ENCODE measurements at regions not wholly inside any gene's neighbourhood (a gene's known extent, or its start where the extent isn't known, plus 50 kb on each side); places are given as distances from the start of the nearest gene placed in this dataset.

- no peak overlapping the region for H2AFZ ChIP-seq (ENCODE audit: low read depth, low read length, severe bottlenecking)
- no peaks in the 10 kb centered on the region for H3K27me3 ChIP-seq (ENCODE audit: low read length)
- no peak overlapping the region for H3K4me2 ChIP-seq (ENCODE audit: low read depth, low read length, poor library complexity, severe bottlenecking)
- TF ChIP-seq EZH2phosphoT487 (conservative IDR thresholded peaks at IDR 0.05; ENCODE audit: low read length) (no peak), CTCF (IDR thresholded peaks at IDR 0.05; ENCODE audit: insufficient read depth, low read length, poor library complexity, severe bottlenecking) (no peak)
- H3K27ac ChIP-seq (ENCODE audit: low read depth, low read length): no peak overlapping the region
- no peaks in the 10 kb centered on the region for H3K79me2 ChIP-seq (ENCODE audit: insufficient read depth, low read length)
- H3K9me3 ChIP-seq (ENCODE audit: insufficient read depth, low read length): no peaks in the 10 kb centered on the region
- H4K20me1 ChIP-seq (ENCODE audit: low read depth, low read length): no peaks in the 10 kb centered on the region
- H3K36me3 ChIP-seq (ENCODE audit: low read length): no peaks in the 10 kb centered on the region
- no peaks in the 10 kb centered on the region for H3F3A ChIP-seq (ENCODE audit: insufficient read depth)
- no peaks in the 10 kb centered on the region for H3K9me2 ChIP-seq (replicated peaks; ENCODE audit: insufficient read depth, low read length)
- no peak overlapping the region for H3K4me3 ChIP-seq (ENCODE audit: insufficient read depth, low read length, poor library complexity, severe bottlenecking)
- H3K9ac ChIP-seq (ENCODE audit: low read length): no peak overlapping the region
These were observed 156.4 kb upstream of the PDE10A start for GRCh38 chr6:165819394-165819793.

- no peaks in the 10 kb centered on the region for H3K9me3 ChIP-seq (ENCODE audit: insufficient read depth, low read length)
- no peaks in the 10 kb centered on the region for H3K27me3 ChIP-seq (ENCODE audit: low read length)
- no peaks in the 10 kb centered on the region for H3K9me2 ChIP-seq (replicated peaks; ENCODE audit: insufficient read depth, low read length)
- no peak overlapping the region for H3K4me2 ChIP-seq (ENCODE audit: low read depth, low read length, poor library complexity, severe bottlenecking)
- H3K9ac ChIP-seq (ENCODE audit: low read length): no peak overlapping the region
- no peaks in the 10 kb centered on the region for H3F3A ChIP-seq (ENCODE audit: insufficient read depth)
- H3K4me3 ChIP-seq (ENCODE audit: insufficient read depth, low read length, poor library complexity, severe bottlenecking): no peak overlapping the region
- H2AFZ ChIP-seq (ENCODE audit: low read depth, low read length, severe bottlenecking): no peak overlapping the region
- H4K20me1 ChIP-seq (ENCODE audit: low read depth, low read length): no peaks in the 10 kb centered on the region
- H3K79me2 ChIP-seq (ENCODE audit: insufficient read depth, low read length): no peaks in the 10 kb centered on the region
- no peaks in the 10 kb centered on the region for H3K36me3 ChIP-seq (ENCODE audit: low read length)
- no peak for TF ChIP-seq CTCF (IDR thresholded peaks at IDR 0.05; ENCODE audit: insufficient read depth, low read length, poor library complexity, severe bottlenecking)
- no peak for TF ChIP-seq EZH2phosphoT487 (conservative IDR thresholded peaks at IDR 0.05; ENCODE audit: low read length)
- no peak overlapping the region for H3K27ac ChIP-seq (ENCODE audit: low read depth, low read length)
These were observed 155.2 kb upstream of the PDE10A start for GRCh38 chr6:165818200-165818599.

- no peaks in the 10 kb centered on the region for H3F3A ChIP-seq (ENCODE audit: insufficient read depth)
- no peaks in the 10 kb centered on the region for H3K9me2 ChIP-seq (replicated peaks; ENCODE audit: insufficient read depth, low read length)
- H3K36me3 ChIP-seq (ENCODE audit: low read length): no peaks in the 10 kb centered on the region
- H3K79me2 ChIP-seq (ENCODE audit: insufficient read depth, low read length): no peaks in the 10 kb centered on the region
- H4K20me1 ChIP-seq (ENCODE audit: low read depth, low read length): no peaks in the 10 kb centered on the region
- H3K9me3 ChIP-seq (ENCODE audit: insufficient read depth, low read length): no peaks in the 10 kb centered on the region
- TF ChIP-seq CTCF (IDR thresholded peaks at IDR 0.05; ENCODE audit: insufficient read depth, low read length, poor library complexity, severe bottlenecking): no peak
- no peak for TF ChIP-seq EZH2phosphoT487 (conservative IDR thresholded peaks at IDR 0.05; ENCODE audit: low read length)
- no peak overlapping the region for H3K4me2 ChIP-seq (ENCODE audit: low read depth, low read length, poor library complexity, severe bottlenecking)
- no peak overlapping the region for H3K27ac ChIP-seq (ENCODE audit: low read depth, low read length)
- H3K27me3 ChIP-seq (ENCODE audit: low read length): no peaks in the 10 kb centered on the region
- H2AFZ ChIP-seq (ENCODE audit: low read depth, low read length, severe bottlenecking): no peak overlapping the region
- no peak overlapping the region for H3K9ac ChIP-seq (ENCODE audit: low read length)
- H3K4me3 ChIP-seq (ENCODE audit: insufficient read depth, low read length, poor library complexity, severe bottlenecking): no peak overlapping the region
These were observed 154.7 kb upstream of the PDE10A start for GRCh38 chr6:165817771-165818170.

Measured in SU-DHL-6 (cell line).